Limb (tissue), 2 donors: ENCODE measurements at regions not wholly inside any gene's neighbourhood (a gene's known extent, or its start where the extent isn't known, plus 50 kb on each side); places are given as distances from the start of the nearest gene placed in this dataset.

Experiments
- DNase-seq, 2 donors: peaks; one replicate each; pipeline ENCODE4 v3.0.0-alpha.2; 2016; ENCODE audit errors: extremely low spot score in 2 of 2

DNA sequence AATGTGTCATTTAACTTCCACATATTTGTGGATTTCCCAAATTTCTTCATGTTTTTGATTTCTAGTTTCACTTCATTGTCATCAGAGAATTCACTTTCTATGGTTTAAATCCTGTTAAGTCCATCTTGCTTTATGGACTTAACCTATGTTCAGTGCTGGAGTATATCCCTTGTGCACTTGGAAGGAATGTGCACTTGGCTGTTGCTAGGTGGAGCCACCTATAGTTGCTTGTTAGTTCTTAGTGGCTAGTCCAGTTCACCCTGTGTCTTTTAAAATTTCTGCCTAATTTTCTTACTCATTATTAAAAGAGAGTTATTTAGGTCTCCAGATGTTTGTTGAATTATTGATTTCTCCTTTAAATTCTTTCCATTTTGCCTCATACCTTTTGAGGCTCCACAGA, 1472.5 kb upstream of the CDH6 start:
- no peak for DNase-seq

DNA sequence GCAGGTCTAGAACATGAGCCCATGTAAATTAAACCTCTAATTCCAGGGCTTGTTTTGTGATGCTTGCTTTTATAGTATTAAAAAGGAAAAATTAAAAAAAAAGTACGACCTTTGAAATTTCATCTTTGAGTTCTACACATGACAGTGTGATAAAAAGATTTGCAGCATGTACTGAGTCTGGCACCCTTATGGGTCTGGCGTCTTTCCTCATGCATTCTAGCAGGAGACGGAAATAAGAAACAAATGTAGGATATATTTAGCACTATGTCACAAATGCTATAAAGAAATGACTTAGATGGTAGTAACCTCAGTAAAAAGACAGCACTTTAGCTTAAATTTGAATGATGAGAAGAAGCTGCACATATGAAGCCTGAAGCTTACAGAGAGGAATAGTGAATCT, 1474.3 kb upstream of the CDH6 start:
- DNase-seq, result no peak

DNA sequence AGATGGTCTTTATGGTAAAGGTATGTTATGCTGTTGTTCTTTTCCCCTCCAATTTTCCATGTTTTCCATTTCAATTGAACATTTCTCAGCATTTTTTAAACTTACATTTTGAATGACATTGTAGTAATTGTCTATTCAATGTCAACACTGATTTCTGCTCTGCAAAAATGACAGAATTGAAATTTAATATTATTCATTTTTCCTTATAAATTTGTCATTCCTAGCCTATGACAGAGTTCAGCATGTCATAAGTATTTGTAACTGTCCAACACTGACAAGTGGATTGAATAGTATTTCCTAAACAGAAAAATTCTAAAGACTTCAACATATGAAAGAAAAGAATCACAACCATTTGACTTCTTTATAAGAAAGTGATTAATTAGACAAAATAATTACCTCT, 1478.3 kb upstream of the CDH6 start:
- DNase-seq, result no peak

DNA sequence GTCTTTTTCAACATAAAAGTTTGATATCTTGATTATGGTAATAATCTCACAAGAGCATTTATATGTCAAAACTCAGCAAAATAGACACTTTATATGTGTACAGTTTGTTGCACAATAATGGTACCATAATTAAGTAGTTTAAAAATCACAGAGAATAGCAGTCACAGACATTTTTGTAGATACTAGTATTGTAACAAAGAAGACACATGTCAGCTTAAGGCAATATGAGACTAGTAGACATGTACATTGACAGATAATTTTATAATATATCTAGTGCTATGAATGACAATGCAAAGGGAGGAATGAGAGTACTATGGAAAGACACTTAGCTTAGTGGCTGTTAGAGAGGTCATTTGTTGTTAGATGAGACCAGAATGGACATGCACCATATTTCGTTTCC, 1490.6 kb upstream of the CDH6 start:
- no peak for DNase-seq

DNA sequence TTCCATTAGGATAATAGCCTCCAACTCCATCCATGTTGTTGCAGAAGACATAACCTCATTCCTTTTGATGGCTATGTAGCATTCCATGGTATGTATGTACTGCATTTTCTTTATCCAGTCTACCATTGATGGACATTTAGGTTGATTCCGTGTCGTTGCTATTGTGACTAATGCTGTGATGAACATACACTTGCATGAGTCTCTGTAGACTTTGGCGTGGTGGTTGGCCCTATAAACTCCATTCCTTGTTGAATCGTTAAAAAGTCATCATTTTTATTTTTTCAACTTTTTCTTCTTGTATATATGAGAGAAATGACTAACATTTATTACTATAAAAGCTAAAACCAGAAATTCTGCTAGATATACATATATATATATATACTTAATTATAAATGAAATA, 1491.9 kb upstream of the CDH6 start:
- no peak for DNase-seq

DNA sequence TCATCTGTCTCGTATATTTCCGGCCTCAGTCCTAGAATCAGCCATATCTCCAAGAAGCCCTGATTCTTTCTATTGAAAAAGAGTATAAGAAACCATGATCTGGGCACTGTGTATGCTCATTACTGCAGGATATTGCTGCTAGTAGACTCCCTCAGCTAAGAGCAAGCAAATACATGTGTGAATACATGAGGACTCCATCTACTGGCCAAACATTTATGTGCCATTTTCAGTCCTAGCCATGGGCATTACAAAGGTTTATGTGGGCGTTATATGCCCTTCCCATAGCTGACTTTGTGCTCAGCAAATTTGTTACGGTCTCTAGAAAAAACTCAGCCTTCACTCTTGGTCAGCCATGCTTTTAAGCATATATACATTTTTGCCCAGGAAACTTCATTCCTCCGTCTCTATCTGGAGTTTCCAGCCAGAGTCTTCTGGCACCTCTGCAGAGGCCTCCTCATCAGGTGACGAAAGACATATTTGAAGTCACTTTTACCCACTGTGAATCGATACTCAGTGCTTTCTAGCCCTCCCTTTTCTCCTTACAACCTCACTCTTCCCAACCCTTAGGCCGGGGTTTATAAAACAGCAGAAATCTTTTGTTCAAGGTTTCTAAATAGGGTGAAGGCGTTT, 1495.6 kb upstream of the CDH6 start:
- no peak for DNase-seq

DNA sequence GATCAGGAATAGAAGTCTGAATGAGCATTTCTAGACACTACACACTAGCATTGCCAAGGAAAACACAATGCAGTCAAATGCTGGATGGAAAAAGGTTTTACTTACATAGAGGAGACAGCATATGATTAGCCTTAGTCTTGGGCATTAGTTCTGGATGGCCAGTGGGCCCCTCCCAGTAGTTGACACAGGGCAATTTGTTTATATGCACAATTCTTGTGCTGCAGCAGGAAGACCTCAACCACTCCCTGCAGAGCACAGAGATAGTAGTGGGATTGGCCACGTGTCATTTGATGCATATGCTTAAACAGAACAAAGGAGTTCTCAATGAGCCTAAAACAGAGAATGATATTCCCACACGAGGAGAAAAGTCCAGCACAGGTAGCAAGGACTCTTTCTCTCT, 1496.2 kb upstream of the CDH6 start:
- DNase-seq, result no peak

DNA sequence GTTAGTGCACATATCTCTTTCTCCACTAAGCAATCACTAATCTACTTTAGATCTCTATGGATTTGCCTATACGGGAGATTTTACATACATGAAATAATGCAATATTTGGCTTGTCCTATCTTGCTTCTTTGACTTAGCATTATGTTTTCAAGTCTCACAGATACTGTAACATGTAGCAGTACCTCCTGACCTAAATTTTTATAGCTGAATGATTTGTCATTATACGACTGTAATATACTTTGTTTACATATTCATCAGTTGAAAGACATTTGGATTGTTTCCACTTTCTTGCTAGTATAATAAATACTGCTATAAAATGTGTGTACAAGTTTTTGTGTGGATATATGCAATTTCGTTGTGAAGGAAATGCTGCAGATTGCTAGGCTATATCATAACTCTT, 1520.8 kb upstream of the CDH6 start:
- no peak for DNase-seq

DNA sequence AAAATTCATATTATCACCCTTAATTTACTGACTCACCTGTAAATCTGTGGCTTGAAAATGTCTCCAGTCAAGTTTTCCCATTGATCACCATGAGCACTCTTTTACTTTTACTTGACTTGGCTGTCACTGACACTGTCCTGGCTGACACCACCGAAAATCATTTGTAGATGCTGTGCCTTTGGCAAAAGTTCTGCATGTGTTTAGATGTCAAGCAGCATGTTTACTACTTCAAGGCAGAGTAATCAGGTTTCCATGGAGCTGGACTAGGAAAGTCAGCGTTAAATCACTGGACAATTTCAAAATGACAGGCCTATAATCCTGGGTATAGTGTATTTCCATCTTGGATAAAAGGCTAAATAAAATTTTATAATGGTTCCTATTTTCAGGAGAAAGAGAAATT, 1530.6 kb upstream of the CDH6 start:
- DNase-seq, result no peak

DNA sequence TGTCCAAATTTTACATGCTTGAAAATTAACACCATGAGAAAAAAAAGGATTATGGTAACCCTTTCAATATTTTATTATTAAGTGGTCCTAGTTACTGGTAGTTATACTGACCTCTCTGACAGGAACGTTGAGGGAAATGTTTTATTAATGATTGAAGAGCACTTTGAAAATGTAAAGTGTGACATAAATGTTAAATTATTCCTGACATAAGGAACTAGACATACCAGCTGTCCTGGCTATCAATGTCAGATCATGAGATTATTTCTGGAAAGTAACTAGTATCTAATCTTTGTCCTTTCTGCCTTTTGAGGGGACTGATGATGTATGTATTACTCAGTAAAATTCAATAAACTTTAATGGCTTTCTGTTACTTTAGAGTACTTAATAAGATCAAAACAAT, 1538.5 kb upstream of the CDH6 start:
- no peak for DNase-seq

DNA sequence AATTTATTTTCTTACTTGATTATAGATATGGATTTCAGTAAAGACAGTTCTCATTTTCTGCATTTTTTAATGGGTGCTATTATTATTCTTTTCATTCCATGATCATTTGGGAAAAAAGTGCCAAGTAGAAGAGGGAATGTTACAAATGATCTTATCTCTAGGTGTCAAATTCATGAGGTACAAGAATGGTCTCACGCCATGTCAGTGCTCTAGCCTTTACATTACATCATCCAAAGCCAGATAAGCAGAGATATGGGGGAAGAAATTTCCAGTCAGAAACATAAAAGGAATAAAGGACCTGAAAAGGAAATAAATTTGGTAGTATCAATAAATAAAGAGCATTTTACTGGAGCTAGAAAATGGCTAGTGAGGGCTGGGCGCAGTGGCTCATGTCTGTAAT, 1544.2 kb upstream of the CDH6 start:
- no peak for DNase-seq

DNA sequence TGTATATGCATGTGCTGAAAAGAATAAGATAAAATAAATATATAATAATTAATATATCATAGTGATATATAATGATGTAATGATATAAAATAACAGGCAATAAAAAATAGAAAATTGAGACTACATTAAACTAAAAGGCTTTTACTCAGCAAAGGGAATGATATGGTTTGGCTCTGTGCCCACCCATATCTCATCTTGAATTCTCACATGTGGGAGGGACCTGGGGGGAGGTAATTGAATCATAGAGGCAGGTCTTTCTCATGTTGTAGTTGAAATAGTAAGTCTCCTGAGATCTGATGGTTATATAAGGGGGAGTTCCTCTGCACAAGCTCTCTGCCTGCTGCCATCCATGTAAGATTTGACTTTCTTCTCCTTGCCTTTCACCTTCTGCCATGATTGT, 1550.9 kb upstream of the CDH6 start:
- DNase-seq, result no peak

DNA sequence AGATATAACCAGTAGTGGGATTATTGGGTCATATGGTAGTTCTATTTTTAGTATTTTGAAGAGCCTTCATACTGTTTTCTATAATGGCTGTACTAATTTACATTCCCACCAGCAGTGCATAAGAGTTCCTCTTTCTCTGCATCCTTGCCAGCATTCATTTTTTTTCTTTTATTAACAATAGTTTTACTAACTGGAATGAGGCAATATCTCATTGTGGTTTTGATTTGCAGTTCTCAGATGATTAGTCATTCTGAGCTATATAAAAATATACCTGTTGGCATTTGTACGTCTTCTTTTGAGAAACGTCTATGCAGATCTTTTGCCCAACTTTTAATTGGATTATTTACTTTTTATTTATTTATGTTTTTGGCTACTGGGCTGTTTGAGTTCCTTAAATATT, 1579.3 kb upstream of the CDH6 start:
- no peak for DNase-seq

DNA sequence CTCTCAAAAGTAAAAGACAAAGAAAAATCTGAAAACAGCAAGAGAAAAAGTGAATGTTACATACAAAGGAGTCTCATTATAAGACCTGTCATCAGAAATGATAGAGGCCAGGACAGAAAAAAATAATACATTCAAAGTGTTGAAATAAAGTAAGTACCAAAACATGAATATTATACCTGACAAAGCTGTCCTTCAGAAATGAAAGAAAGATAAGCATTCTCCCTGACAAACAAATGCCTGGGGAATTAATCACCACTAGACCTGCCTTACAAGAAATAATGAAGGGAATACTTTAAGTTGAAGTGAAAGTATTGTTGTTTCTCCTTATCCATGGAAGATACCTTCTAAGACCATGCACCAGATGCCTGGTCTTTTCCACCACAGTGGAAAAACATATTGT, 1605.2 kb upstream of the CDH6 start:
- DNase-seq, result no peak

DNA sequence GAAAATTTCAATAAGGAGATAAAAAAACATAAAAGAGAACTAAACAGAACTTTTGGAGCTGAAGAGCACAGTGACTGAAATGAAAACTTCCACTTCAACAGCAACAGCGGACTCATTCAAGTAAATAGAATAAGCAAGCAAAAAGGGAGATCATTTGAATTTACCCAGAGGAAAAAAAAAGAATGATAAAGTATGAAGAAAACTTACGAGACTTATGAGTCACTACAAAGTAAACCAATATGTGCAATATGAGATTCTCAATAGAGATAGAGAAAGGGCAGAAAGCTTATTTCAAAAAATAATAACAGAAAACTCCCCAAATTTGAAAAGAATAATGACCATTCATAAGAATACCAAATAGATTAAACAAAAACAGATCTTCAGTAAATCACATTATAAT, 1605.7 kb upstream of the CDH6 start:
- no peak for DNase-seq

DNA sequence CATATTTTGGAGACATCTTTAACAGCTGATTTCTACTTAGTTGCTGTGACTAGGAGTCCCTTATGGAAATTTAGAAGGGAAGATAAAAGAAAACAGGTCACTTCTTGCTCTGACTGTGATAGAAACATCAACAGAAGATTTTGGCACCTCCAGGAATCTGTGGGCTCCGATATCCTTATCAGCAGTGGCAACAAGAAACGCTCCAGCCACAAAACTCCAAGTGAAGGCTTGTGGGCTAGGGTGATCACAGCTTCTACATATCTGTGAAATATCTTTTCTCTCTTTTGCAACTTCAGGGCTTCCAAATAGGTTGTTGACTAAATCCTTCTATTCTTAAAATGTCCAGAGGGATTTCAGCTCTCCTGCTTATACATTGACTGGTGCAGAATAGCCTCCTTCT, 1625.5 kb upstream of the CDH6 start:
- no peak for DNase-seq

DNA sequence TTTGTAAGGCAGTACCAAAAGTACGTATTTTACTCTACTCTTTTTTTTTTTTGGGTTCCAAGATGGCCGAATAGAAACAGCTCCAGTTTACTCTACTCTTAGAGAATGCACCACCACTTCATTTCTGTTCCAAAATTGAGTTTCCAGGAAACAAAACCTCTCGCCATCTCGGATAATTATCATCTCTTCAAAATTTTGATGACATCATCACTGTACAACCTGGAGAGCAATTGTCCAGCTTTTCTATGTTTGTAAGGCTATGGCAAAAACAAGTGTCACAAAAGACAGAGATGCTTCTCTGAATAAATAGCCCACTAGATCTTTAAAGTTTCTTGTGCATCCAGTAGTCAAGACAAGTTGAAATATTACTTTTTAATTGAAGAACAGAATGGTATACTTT, 1631.9 kb upstream of the CDH6 start:
- no peak for DNase-seq

DNA sequence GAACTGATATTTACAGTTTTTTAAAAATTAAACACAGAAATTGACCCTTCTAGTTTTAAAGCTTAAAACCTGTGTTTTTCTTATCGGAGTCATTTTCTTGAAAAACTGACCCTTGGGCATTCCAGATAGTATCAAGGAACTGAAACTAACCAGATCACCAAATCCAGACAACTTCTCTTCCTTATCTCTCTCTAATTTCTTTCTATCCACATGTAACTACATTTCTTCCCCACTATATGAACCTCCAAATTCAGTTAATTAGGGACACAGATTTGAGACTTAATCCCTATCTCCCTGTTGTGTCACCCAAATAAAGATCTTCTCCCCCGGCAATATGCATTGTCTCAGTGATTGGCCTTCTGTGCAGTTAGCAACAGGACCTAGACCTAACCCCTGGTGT, 1643.0 kb upstream of the CDH6 start:
- no peak for DNase-seq

DNA sequence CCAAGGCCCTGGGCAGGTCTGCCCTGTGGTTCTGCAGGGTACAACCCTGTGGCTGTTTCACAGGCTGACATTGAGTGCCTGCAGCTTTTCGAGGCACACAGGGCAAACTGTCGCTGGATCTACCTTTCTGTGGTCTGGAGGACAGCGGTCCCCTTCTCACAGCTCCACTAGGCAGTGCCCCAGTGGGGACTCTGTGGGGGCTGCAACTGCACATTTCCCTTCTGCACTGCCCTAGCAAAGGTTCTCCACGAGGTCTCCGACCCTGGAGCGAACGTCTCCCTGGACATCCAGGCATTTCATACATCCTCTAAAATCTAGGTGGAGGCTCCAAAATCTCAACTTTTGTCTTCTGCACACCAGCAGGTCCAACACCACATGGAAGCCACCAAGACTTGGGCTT, 1645.2 kb upstream of the CDH6 start:
- no peak for DNase-seq

DNA sequence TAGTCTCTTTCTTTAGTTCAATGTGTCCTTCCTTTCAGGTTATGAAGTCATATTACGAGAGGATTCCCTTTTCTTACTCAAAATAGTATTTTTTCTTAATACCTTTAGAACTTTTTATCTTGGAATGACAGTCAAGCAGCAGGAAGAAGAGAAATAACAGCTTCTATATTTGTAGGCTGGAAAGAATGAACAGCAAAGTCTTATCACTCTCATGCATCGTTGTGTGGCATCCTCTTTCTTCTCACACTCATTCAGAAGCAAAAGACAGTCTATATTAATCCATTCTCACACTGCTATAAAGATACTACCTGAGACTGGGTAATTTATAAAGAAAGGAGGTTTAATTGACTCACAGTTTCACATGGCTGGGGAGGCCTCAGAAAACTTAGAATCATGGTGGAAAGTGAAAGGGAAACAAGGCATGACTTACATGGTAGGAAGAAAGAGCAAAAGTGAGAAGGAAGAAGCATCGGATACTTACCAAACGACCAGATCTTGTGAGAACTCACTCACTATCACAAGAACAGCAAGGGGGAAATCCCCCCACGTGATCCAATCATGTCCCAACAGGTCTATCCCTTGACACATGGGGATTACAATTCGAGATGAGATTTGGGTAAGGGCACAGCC, 1646.1 kb upstream of the CDH6 start:
- DNase-seq, result no peak

DNA sequence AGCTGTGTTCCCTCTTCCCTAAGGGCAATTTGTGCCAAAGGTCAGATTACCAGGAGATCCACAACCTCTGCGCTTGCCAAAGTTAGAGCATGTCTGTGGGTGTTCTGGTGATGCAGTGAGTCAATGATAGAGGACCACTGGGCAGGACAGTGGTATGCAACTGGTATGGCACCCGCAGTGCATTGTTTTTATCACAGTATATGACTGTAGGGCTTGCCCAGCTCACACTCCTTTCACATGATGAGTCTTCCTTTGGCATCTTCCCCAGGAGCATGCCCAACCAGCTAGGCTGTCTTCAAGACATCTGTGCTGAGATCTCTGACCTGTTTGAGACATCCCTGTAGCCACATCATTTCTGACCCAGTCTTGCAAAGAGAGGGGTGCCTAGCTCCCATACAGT, 1650.0 kb upstream of the CDH6 start:
- no peak for DNase-seq

DNA sequence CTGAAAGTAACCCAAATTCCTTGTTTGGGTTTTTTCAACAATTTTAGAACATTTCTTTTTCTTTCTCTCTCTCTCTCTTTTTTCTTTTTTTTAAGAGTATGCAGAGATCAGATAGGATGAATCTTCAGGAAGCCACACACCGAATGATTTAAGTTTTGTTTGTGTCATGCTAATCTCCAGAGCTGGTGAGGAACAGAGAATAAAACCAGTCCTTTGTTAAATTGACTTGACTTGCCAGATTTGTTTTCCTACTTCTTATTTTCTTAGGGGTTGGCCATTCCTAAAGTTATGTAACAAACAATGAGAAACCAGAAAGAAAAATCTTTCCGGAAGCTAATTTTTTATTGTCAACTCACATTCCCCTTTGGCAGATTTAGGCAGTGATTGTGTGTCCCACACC, 1669.3 kb upstream of the CDH6 start:
- DNase-seq, result no peak

DNA sequence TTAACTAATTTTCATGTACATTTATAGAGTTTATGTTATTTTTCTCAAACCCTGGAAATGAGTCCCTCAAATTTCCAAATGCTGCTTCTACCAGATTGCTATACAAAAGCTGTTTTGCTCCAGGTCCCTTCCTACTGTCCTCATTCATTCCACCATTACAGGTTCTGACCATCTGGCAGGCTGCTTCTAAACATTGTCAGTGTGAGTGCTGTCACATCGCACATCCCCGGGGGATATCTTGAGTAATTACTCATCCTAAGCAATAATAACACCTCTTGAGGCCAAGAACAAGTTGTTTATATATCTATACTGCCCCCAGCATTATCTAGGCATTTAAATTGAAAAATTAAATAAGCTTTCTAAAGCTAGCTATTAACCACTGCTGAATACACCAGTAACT, 1675.3 kb upstream of the CDH6 start:
- no peak for DNase-seq

DNA sequence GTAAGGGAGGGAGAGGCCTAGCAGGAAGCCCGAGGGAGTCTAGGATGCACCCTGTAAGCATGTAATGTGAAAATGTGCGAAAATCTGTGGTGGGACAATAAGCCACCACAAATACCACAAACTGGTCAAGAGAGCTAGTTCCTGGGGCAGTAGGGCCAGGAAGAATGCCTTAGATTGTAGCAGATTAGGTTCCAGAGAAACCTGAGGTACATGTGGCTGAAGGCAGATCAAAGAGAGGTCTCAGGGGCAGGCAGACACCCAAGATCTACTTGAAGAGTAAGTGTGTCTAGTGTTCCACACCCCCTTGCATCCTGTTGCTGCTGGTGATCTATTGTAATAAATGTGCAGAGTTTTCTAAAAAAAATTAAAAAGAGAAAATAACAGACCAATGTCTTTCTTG, 1677.3 kb upstream of the CDH6 start:
- DNase-seq, result no peak
